IMR-90 (cell line): ENCODE measurements at regions not wholly inside any gene's neighbourhood (a gene's known extent, or its start where the extent isn't known, plus 50 kb on each side); places are given as distances from the start of the nearest gene placed in this dataset.

ENCODE experiments used
- ATAC-seq: fragments of 200-7000 bp; cut with Tn5 transposase; 2 replicates; pipeline ENCODE4 v1.9.1; 2020; ENCODE audit warnings: low read depth, mild to moderate bottlenecking, moderate library complexity
- BruUV-seq: library from RNA; stranded (reverse); fragments of 400-500 nt; replicated peaks from 2 replicates; lab custom pipeline; 2021; lab: Mats Ljungman, UMichigan
- CTCF ChIA-PET: fragments of 300-600 bp; formaldehyde crosslinking; extraction: SDS; loops from one replicate; lab custom pipeline; 2021; ENCODE audit warnings: antibody characterized with exemption; lab: Yijun Ruan, JAX
- POLR2A ChIA-PET: fragments of 300-600 bp; sonication (Branson Sonifier 250); formaldehyde crosslinking; loops from one replicate; lab custom pipeline; 2022; ENCODE audit warnings: antibody characterized with exemption; ENCODE audit not compliant: unreplicated experiment; lab: Charles Lee
- DNase-seq: peaks from one replicate; pipeline ENCODE4 v3.0.0; 2013
- H2AFZ ChIP-seq: replicated peaks from 2 replicates; pipeline ENCODE3; 2013; ENCODE audit warnings: low read length, mild to moderate bottlenecking; ENCODE audit not compliant: poor library complexity
- H2AK5ac ChIP-seq: 2 replicates; pipeline ENCODE4 v1.6.1; 2013; ENCODE audit warnings: low read depth, low read length, inconsistent platforms
- H2AK9ac ChIP-seq: replicated peaks from 2 replicates; pipeline ENCODE3; 2013; ENCODE audit warnings: mild to moderate bottlenecking, low read depth, low read length, moderate library complexity; ENCODE audit not compliant: poor library complexity
- H2BK120ac ChIP-seq: 2 replicates; pipeline ENCODE4 v1.6.1; 2013; ENCODE audit warnings: low read depth, low read length, inconsistent platforms
- H2BK15ac ChIP-seq: 3 replicates; pipeline ENCODE4 v1.6.1; 2013; ENCODE audit warnings: low read depth, low read length, inconsistent platforms
- H2BK20ac ChIP-seq: 2 replicates; pipeline ENCODE4 v1.6.1; 2013; ENCODE audit warnings: low read depth, mild to moderate bottlenecking, inconsistent platforms, low read length, moderate library complexity
- H2BK5ac ChIP-seq: 2 replicates; pipeline ENCODE4 v1.6.1; 2013; ENCODE audit warnings: mild to moderate bottlenecking, low read depth, low read length, inconsistent platforms; ENCODE audit not compliant: poor library complexity, severe bottlenecking
- H3K14ac ChIP-seq: replicated peaks from 2 replicates; pipeline ENCODE4 v1.6.1; 2013; ENCODE audit warnings: low read depth, low read length, inconsistent platforms
- H3K18ac ChIP-seq: 2 replicates; pipeline ENCODE4 v1.6.1; 2013; ENCODE audit warnings: low read depth, low read length, control low read depth
- H3K23ac ChIP-seq: 2 replicates; pipeline ENCODE4 v1.6.1; 2013; ENCODE audit warnings: low read depth, low read length, inconsistent platforms
- H3K27ac ChIP-seq: 2 replicates; pipeline ENCODE4 v1.5.1; 2013; ENCODE audit warnings: mild to moderate bottlenecking, control low read depth, low read length; ENCODE audit not compliant: insufficient read depth
- H3K27me3 ChIP-seq: 2 replicates; pipeline ENCODE4 v1.6.1; 2013; ENCODE audit warnings: low read length; ENCODE audit not compliant: control insufficient read depth, insufficient read depth
- H3K36me3 ChIP-seq: 2 replicates; pipeline ENCODE4 v1.6.1; 2013; ENCODE audit warnings: low read length, mixed read lengths; ENCODE audit not compliant: control insufficient read depth, insufficient read depth
- H3K4ac ChIP-seq: 2 replicates; pipeline ENCODE4 v1.6.1; 2013; ENCODE audit warnings: low read depth, low read length, inconsistent platforms
- H3K4me1 ChIP-seq: 2 replicates; pipeline ENCODE4 v1.6.1; 2013; ENCODE audit warnings: low read length, mixed read lengths; ENCODE audit not compliant: control insufficient read depth, insufficient read depth
- H3K4me2 ChIP-seq: 2 replicates; pipeline ENCODE4 v1.6.1; 2013; ENCODE audit warnings: low read depth, mild to moderate bottlenecking, control low read depth, low read length, moderate library complexity
- H3K4me3 ChIP-seq: 2 replicates; pipeline ENCODE4 v1.5.1; 2013; ENCODE audit warnings: low read depth, mild to moderate bottlenecking, control low read depth, low read length, moderate library complexity; ENCODE audit not compliant: insufficient read depth
- H3K56ac ChIP-seq: 2 replicates; pipeline ENCODE4 v1.6.1; 2013; ENCODE audit warnings: low read length, inconsistent platforms; ENCODE audit not compliant: insufficient read depth; ENCODE audit errors: extremely low read depth
- H3K79me1 ChIP-seq, 2 experiments: 2 replicates each; pipeline ENCODE4 v1.6.1; 2013; ENCODE audit warnings: low read length in 2 of 2, inconsistent platforms in 1 of 2, low read depth in 1 of 2
- H3K9ac ChIP-seq: 2 replicates; pipeline ENCODE4 v1.6.1; 2013; ENCODE audit warnings: low read depth, low read length, control low read depth
- H3K9me1 ChIP-seq: 2 replicates; pipeline ENCODE4 v1.6.1; 2013; ENCODE audit warnings: low read length, inconsistent platforms; ENCODE audit not compliant: insufficient read depth
- H3K9me3 ChIP-seq: 2 replicates; pipeline ENCODE4 v1.6.1; 2013; ENCODE audit warnings: low read length; ENCODE audit not compliant: control insufficient read depth, insufficient read depth
- H4K20me1 ChIP-seq: 2 replicates; pipeline ENCODE4 v1.6.1; 2013; ENCODE audit warnings: low read length, inconsistent platforms; ENCODE audit not compliant: insufficient read depth
- H4K5ac ChIP-seq: 2 replicates; pipeline ENCODE4 v1.6.1; 2013; ENCODE audit warnings: mild to moderate bottlenecking, low read depth, low read length, control low read depth
- H4K8ac ChIP-seq, 2 experiments: 2 replicates each; pipeline ENCODE4 v1.6.1; 2013; ENCODE audit warnings: low read depth in 2 of 2, low read length in 2 of 2, control low read depth in 1 of 2, inconsistent platforms in 1 of 2
- H4K91ac ChIP-seq: 2 replicates; pipeline ENCODE4 v1.6.1; 2013; ENCODE audit warnings: low read depth, low read length, inconsistent platforms; ENCODE audit not compliant: insufficient read depth
- CHD1 ChIP-seq: IDR thresholded peaks from 2 replicates; pipeline ENCODE4 v1.6.1; 2012; ENCODE audit warnings: low read depth, low read length, improper control_type of control experiment
- MAFK ChIP-seq: IDR thresholded peaks from 2 replicates; pipeline ENCODE4 v1.6.1; 2012; ENCODE audit warnings: low read depth, low read length, improper control_type of control experiment
- WGBS, 2 experiments: methylation state at CpG; one replicate each; pipeline versions ENCODE4 v1.1.5 to v1.1.7; 2013; ENCODE audit warnings: missing lambda C conversion rate in 2 of 2; ENCODE audit not compliant: insufficient read length in 1 of 2; ENCODE audit errors: extremely low coverage in 2 of 2; 5-methylcytosine and 5-hydroxymethylcytosine counted together
- dilution Hi-C: fragments of 300-500 bp; cut with HindIII; formaldehyde crosslinking; loops from one replicate; pipeline ENCODE4 v1.14.3; 2018; ENCODE audit warnings: low sequenced_read_pairs; ENCODE audit not compliant: unreplicated experiment
- in situ Hi-C: fragments of 300-500 bp; cut with MboI; formaldehyde crosslinking; loops from 3 replicates; pipeline ENCODE4 v1.14.3; 2019; ENCODE audit warnings: low sequenced_read_pairs, inconsistent platforms, mixed read lengths
- intact Hi-C: fragments of 100-400 bp; cut with micrococcal nuclease; formaldehyde crosslinking; loops from 2 replicates; pipeline ENCODE4 v1.10.0; 2022
- TF ChIP-seq, protein P1 (sequence below): fragments of 150-350 bp; IDR thresholded peaks from 2 replicates; pipeline ENCODE4 v1.6.1; 2017; ENCODE audit warnings: mild to moderate bottlenecking, antibody characterized with exemption, low read length, low read depth

DNA sequence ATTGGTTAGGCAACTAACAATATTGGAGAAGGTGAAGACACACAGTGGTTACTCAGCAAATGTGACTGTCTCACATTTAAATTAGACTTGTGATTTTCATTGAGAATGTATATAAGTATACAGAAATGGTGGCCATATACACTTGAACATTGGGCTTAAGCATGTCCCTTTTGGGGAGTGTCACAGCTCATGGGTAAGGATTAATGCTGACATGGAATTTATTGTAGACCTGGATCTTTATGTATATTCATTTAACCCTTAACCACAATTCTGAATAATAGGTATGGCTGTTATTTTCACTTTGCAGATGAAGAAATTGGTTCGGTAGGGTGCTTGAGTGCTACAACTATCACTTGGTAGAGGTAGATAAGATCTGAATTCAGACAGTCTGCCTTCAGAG lies 95.5 kb upstream of the WDFY3 start:
- Histone ChIP-seq H2BK15ac (no peak overlapping the region), H3K4me3 (no peak overlapping the region), H3K9ac (no peak overlapping the region), H2BK120ac (no peak overlapping the region), H4K8ac (no peak overlapping the region), H4K20me1 (no peaks in the 10 kb centered on the region), H3K4me1 (no peaks in the 10 kb centered on the region), H3K4me2 (no peak overlapping the region), H2AK5ac (no peak overlapping the region), H4K91ac (no peak overlapping the region), H2BK20ac (no peak overlapping the region), H3K9me1 (no peaks in the 10 kb centered on the region), H3K4ac (no peak overlapping the region), H3K27me3 (no peaks in the 10 kb centered on the region), H3K79me1 (no peaks in the 10 kb centered on the region), H3K9me3 (no peaks in the 10 kb centered on the region), H2BK5ac (no peak overlapping the region), H3K56ac (no peak overlapping the region), H4K5ac (no peak overlapping the region), H3K36me3 (no peaks in the 10 kb centered on the region), H3K18ac (no peak overlapping the region), H2AFZ (no peak overlapping the region), H3K23ac (no peak overlapping the region), H2AK9ac (no peak overlapping the region), H3K14ac (no peak overlapping the region), H3K27ac (no peak overlapping the region)
- ChIA-PET CTCF (interaction anchor here (1.5 kb wide), 1 partner anchor 11 kb away, joined by 4 read pairs; no protein-coding TSS in a partner anchor), POLR2A (no interaction called here)
- BruUV-seq, result no TSS peak
- ATAC-seq (no peak), DNase-seq (no peak)
- dilution Hi-C loops, result no loop called here
- TF ChIP-seq CHD1 (no peak), MAFK (peak; percentile 69)
- TF ChIP-seq, protein P1, sequence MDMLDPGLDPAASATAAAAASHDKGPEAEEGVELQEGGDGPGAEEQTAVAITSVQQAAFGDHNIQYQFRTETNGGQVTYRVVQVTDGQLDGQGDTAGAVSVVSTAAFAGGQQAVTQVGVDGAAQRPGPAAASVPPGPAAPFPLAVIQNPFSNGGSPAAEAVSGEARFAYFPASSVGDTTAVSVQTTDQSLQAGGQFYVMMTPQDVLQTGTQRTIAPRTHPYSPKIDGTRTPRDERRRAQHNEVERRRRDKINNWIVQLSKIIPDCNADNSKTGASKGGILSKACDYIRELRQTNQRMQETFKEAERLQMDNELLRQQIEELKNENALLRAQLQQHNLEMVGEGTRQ, result no peak
- intact Hi-C loops, result no loop called here
- in situ Hi-C loops, result no loop called here
- no CpG with 5 or more reads among the region's 1 CpG for WGBS, 2 experiments
